ENCODE measurements at regions not wholly inside any gene's neighbourhood (a gene's known extent, or its start where the extent isn't known, plus 50 kb on each side); places are given as distances from the start of the nearest gene placed in this dataset.

DNA sequence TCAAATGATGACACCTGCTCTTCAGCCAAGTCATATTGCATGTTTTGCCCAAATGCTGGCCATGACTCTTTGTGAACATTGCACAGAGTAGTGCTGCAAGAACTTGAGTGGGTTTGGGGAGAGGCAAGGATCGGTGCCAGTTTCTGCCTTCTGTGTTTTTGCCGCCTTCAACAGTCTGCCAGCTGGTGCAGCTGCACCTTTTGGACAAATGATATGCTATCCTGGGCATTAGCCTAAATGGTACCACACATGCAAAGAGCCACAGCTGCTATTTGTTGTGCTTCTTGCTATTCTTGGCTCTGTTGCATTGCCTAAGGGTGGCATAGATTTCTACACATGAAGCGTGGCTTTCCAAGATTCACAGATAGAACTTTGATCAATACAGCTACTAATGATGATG, 189.0 kb upstream of the CCN2 start:
- FAIRE-seq = no peak
- dilution Hi-C loops (cut with MboI; ENCODE audit: extremely low pct_ligation_motif_present, low sequenced_read_pairs) = no loop called here
- no peak overlapping the region for H3K27ac ChIP-seq (ENCODE audit: control insufficient read depth, insufficient read depth, low read length)

DNA sequence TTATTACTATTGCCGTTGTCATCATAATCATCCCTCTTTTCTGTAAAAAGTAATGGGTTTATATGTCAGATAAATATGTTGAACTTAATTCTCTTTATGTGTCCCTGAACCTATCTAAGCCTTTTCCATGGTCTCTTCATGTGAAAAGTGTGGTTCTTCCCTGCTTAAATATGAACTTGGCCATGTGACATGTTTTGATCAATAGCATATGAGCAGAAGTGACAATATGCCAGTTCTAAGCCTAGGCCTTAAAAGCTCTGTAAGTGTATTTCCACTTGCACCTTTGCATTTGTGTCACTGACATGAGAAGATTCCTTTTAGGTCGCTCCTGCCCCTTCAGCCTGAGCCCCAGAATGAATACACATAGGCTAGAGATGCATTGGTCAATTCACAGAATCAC, 188.4 kb upstream of the CCN2 start:
- TF ChIP-seq, protein P1, sequence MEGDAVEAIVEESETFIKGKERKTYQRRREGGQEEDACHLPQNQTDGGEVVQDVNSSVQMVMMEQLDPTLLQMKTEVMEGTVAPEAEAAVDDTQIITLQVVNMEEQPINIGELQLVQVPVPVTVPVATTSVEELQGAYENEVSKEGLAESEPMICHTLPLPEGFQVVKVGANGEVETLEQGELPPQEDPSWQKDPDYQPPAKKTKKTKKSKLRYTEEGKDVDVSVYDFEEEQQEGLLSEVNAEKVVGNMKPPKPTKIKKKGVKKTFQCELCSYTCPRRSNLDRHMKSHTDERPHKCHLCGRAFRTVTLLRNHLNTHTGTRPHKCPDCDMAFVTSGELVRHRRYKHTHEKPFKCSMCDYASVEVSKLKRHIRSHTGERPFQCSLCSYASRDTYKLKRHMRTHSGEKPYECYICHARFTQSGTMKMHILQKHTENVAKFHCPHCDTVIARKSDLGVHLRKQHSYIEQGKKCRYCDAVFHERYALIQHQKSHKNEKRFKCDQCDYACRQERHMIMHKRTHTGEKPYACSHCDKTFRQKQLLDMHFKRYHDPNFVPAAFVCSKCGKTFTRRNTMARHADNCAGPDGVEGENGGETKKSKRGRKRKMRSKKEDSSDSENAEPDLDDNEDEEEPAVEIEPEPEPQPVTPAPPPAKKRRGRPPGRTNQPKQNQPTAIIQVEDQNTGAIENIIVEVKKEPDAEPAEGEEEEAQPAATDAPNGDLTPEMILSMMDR (optimal IDR thresholded peaks at IDR 0.05 in 1 of 3, IDR thresholded peaks at IDR 0.05 in 1 of 3, conservative IDR thresholded peaks at IDR 0.05 in 1 of 3; ENCODE audit: extremely low read depth in 1 of 3, insufficient read depth in 2 of 3, low read length in 3 of 3) = no peak
- TF ChIP-seq EZH2 (IDR thresholded peaks at IDR 0.05; ENCODE audit: low read length) = no peak
- dilution Hi-C loops (cut with MboI; ENCODE audit: extremely low pct_ligation_motif_present, low sequenced_read_pairs) = no loop called here
- H3K9me1 ChIP-seq (ENCODE audit: control insufficient read depth, extremely low read depth, insufficient read depth, low read length) = no peaks in the 10 kb centered on the region
- no peak overlapping the region for H2AFZ ChIP-seq (ENCODE audit: control insufficient read depth, low read length)
- H3K9ac ChIP-seq (ENCODE audit: control insufficient read depth, extremely low read depth, insufficient read depth, low read length) = no peak overlapping the region
- no peak overlapping the region for H3K4me3 ChIP-seq (ENCODE audit: control insufficient read depth in 2 of 3, extremely low read depth in 1 of 3, insufficient read depth in 2 of 3, low read depth in 1 of 3, low read length in 3 of 3)
- FAIRE-seq (no peak), DNase-seq (ENCODE audit: low read depth, low spot score) (no peak)
- no peak overlapping the region for H3K27ac ChIP-seq (ENCODE audit: control insufficient read depth, insufficient read depth, low read length)
- H3K36me3 ChIP-seq (ENCODE audit: control insufficient read depth in 2 of 2, extremely low read depth in 1 of 2, insufficient read depth in 2 of 2, low read length in 2 of 2) = no peaks in the 10 kb centered on the region
- no peaks in the 10 kb centered on the region for H3K9me3 ChIP-seq (ENCODE audit: control insufficient read depth, low read depth, low read length)
- H3K79me2 ChIP-seq (ENCODE audit: control insufficient read depth, insufficient read depth, low read length) = no peaks in the 10 kb centered on the region
- no peak overlapping the region for H3K4me2 ChIP-seq (ENCODE audit: control insufficient read depth, extremely low read depth, insufficient read depth, low read depth, low read length)
- no peaks in the 10 kb centered on the region for H3K27me3 ChIP-seq (ENCODE audit: control insufficient read depth, extremely low read depth, insufficient read depth, low read length)
- H4K20me1 ChIP-seq (ENCODE audit: control insufficient read depth, extremely low read depth, insufficient read depth, low read length) = no peaks in the 10 kb centered on the region
- no peaks in the 10 kb centered on the region for H3K4me1 ChIP-seq (ENCODE audit: control insufficient read depth, extremely low read depth, insufficient read depth, low read length)

More for the DNA sequence above, 189.0 kb upstream of the CCN2 start:
- H3K9me3 ChIP-seq (ENCODE audit: control insufficient read depth, low read depth, low read length) = no peaks in the 10 kb centered on the region
- no peaks in the 10 kb centered on the region for H3K4me1 ChIP-seq (ENCODE audit: control insufficient read depth, extremely low read depth, insufficient read depth, low read length)
- no peaks in the 10 kb centered on the region for H3K27me3 ChIP-seq (ENCODE audit: control insufficient read depth, extremely low read depth, insufficient read depth, low read length)
- H3K79me2 ChIP-seq (ENCODE audit: control insufficient read depth, insufficient read depth, low read length) = no peaks in the 10 kb centered on the region
- H2AFZ ChIP-seq (ENCODE audit: control insufficient read depth, low read length) = no peak overlapping the region
- H3K9me1 ChIP-seq (ENCODE audit: control insufficient read depth, extremely low read depth, insufficient read depth, low read length) = no peaks in the 10 kb centered on the region
- H3K4me2 ChIP-seq (ENCODE audit: control insufficient read depth, extremely low read depth, insufficient read depth, low read depth, low read length) = no peak overlapping the region
- no peak overlapping the region for H3K4me3 ChIP-seq (ENCODE audit: control insufficient read depth in 2 of 3, extremely low read depth in 1 of 3, insufficient read depth in 2 of 3, low read depth in 1 of 3, low read length in 3 of 3)
- TF ChIP-seq, protein P1 (optimal IDR thresholded peaks at IDR 0.05 in 1 of 3, IDR thresholded peaks at IDR 0.05 in 1 of 3, conservative IDR thresholded peaks at IDR 0.05 in 1 of 3; ENCODE audit: extremely low read depth in 1 of 3, insufficient read depth in 2 of 3, low read length in 3 of 3) = no peak
- TF ChIP-seq EZH2 (IDR thresholded peaks at IDR 0.05; ENCODE audit: low read length) = no peak
- H3K36me3 ChIP-seq (ENCODE audit: control insufficient read depth in 2 of 2, extremely low read depth in 1 of 2, insufficient read depth in 2 of 2, low read length in 2 of 2) = no peaks in the 10 kb centered on the region
- DNase-seq (ENCODE audit: low read depth, low spot score) = no peak
- H3K9ac ChIP-seq (ENCODE audit: control insufficient read depth, extremely low read depth, insufficient read depth, low read length) = no peak overlapping the region
- H4K20me1 ChIP-seq (ENCODE audit: control insufficient read depth, extremely low read depth, insufficient read depth, low read length) = no peaks in the 10 kb centered on the region

Measured in keratinocyte (primary cell).